ENCODE measurements at regions not wholly inside any gene's neighbourhood (a gene's known extent, or its start where the extent isn't known, plus 50 kb on each side); places are given as distances from the start of the nearest gene placed in this dataset.

- H3K27me3 Mint-ChIP-seq (ENCODE audit: low read depth): peaks cover 37% of the 10 kb centered on the region
- DNase-seq (ENCODE audit: low spot score): no peak
- H3K9me3 Mint-ChIP-seq: no peaks in the 10 kb centered on the region
- no peaks in the 10 kb centered on the region for H3K4me1 Mint-ChIP-seq (ENCODE audit: low read depth)
- H3K27ac Mint-ChIP-seq: no peak overlapping the region
- H3K4me3 Mint-ChIP-seq: no peak overlapping the region
- H3K36me3 Mint-ChIP-seq (ENCODE audit: low read depth): no peaks in the 10 kb centered on the region
Observed at GRCh38 chr19:33905937-33906577, 109.4 kb downstream of the KCTD15 start.

DNA sequence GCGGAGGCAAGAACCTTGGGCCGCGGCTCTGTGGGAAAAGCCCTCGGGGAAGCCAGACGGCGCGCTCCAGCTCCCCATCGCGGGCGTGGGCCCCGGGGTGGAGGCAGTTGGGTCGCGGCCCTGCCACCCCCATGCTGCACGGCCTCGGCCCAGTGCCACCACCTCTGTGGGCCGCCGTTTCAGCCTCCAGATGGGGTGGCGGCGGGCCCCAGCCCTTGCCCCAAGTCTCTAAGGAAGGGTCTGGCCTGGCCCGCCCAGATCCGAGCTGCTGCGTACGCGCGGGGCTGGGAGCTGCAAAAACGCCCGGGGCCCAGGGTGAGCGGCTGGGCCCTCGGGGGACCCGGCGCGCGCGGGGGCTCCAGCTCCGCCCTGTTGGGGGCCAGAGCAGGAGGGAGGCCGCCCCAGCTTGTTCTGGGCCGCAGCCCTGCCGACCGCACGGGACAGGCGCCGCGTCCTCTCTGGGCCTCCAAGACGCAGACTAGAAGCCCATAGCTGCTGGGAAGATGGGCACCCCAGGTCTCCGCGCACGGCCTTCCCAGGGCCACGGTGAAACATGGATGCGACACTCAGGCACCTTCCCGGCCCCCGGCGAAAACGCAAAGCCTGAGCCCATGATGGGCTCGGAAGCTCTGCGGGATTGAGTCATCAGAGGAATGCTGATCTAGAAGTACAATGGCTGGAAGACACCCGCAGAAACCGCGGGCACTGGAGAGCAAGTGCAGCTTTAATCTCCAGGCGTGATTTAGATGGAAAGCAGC, 110.1 kb downstream of the KCTD15 start:
- no peaks in the 10 kb centered on the region for H3K36me3 Mint-ChIP-seq (ENCODE audit: low read depth)
- no peaks in the 10 kb centered on the region for H3K4me1 Mint-ChIP-seq (ENCODE audit: low read depth)
- peaks cover 37% of the 10 kb centered on the region for H3K27me3 Mint-ChIP-seq (ENCODE audit: low read depth)
- H3K27ac Mint-ChIP-seq: no peak overlapping the region
- no peaks in the 10 kb centered on the region for H3K9me3 Mint-ChIP-seq
- DNase-seq (ENCODE audit: low spot score): no peak
- no peak overlapping the region for H3K4me3 Mint-ChIP-seq

GRCh38 chr19:33910922-33911321, 114.3 kb downstream of the KCTD15 start:
- Mint-ChIP-seq H3K36me3 (ENCODE audit: low read depth) (no peaks in the 10 kb centered on the region), H3K9me3 (no peaks in the 10 kb centered on the region), H3K27me3 (ENCODE audit: low read depth) (peaks cover 18% of the 10 kb centered on the region), H3K27ac (no peak overlapping the region), H3K4me3 (no peak overlapping the region), H3K4me1 (ENCODE audit: low read depth) (no peaks in the 10 kb centered on the region)
- DNase-seq (ENCODE audit: low spot score): no peak

DNA sequence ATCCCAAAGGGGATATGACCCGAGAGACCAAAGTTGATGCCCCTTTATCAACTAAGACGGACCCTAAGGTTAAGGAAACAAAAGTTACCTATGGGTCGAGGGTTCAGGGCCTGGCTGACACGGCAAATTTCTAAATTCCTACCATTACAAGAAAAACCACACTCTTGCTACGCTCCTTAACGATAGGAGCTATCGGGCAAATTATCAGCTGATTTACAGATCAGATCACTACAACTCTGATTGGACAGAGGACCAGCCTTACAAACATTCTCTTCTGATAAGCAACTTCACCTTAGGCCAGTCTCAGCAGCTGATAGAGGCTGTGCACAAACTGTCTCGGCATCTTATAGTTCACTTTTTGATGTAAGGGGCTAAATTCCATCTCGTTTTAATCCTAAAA, 117.9 kb downstream of the KCTD15 start:
- Mint-ChIP-seq H3K27me3 (ENCODE audit: low read depth) (peaks cover 3% of the 10 kb centered on the region), H3K9me3 (no peaks in the 10 kb centered on the region), H3K27ac (no peak overlapping the region), H3K4me3 (no peak overlapping the region), H3K36me3 (ENCODE audit: low read depth) (no peaks in the 10 kb centered on the region), H3K4me1 (ENCODE audit: low read depth) (no peaks in the 10 kb centered on the region)
- no peak for DNase-seq (ENCODE audit: low spot score)

DNA sequence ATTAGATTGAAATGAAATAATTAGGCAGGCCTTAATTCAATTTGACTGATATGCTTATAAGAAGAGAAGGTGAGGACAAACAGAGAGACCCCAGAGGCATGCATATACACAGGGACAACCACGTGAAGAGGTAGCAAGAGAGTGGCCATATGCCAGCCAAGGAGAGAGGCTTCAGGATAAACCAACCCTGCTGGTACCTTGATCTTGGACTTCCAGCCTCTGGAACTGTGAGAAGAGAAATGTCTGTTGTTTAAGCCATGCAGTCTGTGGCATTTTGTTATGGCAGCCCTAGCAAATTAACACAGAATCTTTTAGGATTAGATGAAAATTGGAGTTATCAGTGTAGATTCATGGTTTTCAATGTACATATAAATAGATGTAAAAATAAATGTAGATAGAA, 120.1 kb downstream of the KCTD15 start:
- no peaks in the 10 kb centered on the region for H3K4me1 Mint-ChIP-seq (ENCODE audit: low read depth)
- H3K9me3 Mint-ChIP-seq: no peaks in the 10 kb centered on the region
- H3K27ac Mint-ChIP-seq: no peak overlapping the region
- no peak overlapping the region for H3K4me3 Mint-ChIP-seq
- no peaks in the 10 kb centered on the region for H3K27me3 Mint-ChIP-seq (ENCODE audit: low read depth)
- H3K36me3 Mint-ChIP-seq (ENCODE audit: low read depth): no peaks in the 10 kb centered on the region
- no peak for DNase-seq (ENCODE audit: low spot score)

DNA sequence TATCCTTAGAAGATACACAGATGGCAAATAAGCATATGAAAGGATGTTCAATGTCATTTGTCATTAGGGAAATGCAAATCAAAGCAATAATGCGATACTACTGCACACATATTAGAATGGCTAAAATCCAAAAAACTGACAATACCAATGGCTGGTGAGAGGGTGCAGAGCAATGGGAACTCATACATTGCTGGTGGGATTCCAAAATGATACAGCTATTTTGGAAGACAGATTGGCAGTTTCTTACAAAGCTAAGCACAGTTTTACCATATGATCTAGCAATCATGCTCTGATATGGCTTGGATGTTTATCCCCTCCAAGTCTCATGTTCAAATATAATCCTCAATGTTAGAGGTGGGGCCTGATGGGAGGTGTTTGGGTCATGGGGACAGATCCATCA, 122.6 kb downstream of the KCTD15 start:
- no peaks in the 10 kb centered on the region for H3K36me3 Mint-ChIP-seq (ENCODE audit: low read depth)
- H3K4me3 Mint-ChIP-seq: no peak overlapping the region
- DNase-seq (ENCODE audit: low spot score): no peak
- no peak overlapping the region for H3K27ac Mint-ChIP-seq
- no peaks in the 10 kb centered on the region for H3K27me3 Mint-ChIP-seq (ENCODE audit: low read depth)
- H3K4me1 Mint-ChIP-seq (ENCODE audit: low read depth): no peaks in the 10 kb centered on the region
- no peaks in the 10 kb centered on the region for H3K9me3 Mint-ChIP-seq

GRCh38 chr19:33921165-33921564, 124.5 kb downstream of the KCTD15 start:
- Mint-ChIP-seq H3K36me3 (ENCODE audit: low read depth) (no peaks in the 10 kb centered on the region), H3K27ac (no peak overlapping the region), H3K9me3 (no peaks in the 10 kb centered on the region), H3K27me3 (ENCODE audit: low read depth) (no peaks in the 10 kb centered on the region), H3K4me1 (ENCODE audit: low read depth) (no peaks in the 10 kb centered on the region), H3K4me3 (no peak overlapping the region)
- DNase-seq (ENCODE audit: low spot score): no peak

DNA sequence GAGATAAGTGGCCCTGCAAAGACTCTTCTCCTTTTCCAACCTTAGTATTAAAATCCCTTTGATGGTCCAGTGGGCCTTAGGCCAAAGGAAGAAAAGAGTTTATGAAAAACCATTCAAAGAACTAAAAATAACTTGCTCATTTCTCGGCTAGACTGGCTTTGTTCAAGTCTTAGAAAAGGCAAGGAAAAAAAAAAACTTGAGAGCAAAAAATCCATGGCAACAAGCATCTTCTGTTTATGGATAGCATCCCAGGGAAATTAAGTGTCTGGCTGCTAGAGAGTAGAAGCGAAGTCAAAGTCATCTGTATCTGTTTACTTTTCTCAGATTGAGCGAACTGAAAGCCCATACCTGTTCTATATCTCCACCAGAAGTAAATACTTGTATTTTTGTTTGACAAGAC, 129.6 kb downstream of the KCTD15 start:
- Mint-ChIP-seq H3K4me3 (no peak overlapping the region), H3K27ac (no peak overlapping the region), H3K36me3 (ENCODE audit: low read depth) (no peaks in the 10 kb centered on the region), H3K4me1 (ENCODE audit: low read depth) (no peaks in the 10 kb centered on the region), H3K27me3 (ENCODE audit: low read depth) (no peaks in the 10 kb centered on the region), H3K9me3 (no peaks in the 10 kb centered on the region)
- DNase-seq (ENCODE audit: low spot score): no peak

GRCh38 chr19:33927789-33928457, 131.3 kb downstream of the KCTD15 start:
- H3K36me3 Mint-ChIP-seq (ENCODE audit: low read depth): no peaks in the 10 kb centered on the region

DNA sequence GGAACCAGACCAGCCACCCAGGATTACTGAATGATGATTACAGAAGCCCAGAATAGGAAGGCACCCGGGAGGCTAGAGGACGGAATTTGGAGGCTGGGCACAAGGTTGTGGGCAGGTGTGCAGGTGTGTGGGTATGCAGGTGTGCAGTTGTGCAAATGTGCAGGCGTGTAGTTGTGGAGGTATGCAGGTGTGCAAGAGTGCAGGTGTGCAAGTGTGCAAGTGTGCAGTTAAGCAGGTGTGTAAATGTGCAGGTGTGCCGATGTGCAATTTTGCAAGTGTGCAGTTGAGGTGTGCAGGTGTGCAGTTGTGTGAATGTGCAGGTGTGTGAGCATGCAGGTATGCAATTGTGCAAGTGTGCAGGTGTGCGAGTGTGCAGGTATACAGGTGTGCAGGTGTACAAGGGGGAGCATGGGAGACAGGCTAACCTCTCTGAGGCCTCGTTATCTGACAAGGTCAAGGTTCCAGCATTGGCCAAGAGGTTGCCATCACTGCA, 131.8 kb downstream of the KCTD15 start:
- no peak for DNase-seq (ENCODE audit: low spot score)
- H3K4me3 Mint-ChIP-seq: no peak overlapping the region
- H3K4me1 Mint-ChIP-seq (ENCODE audit: low read depth): no peaks in the 10 kb centered on the region
- H3K36me3 Mint-ChIP-seq (ENCODE audit: low read depth): no peaks in the 10 kb centered on the region
- no peak overlapping the region for H3K27ac Mint-ChIP-seq
- no peaks in the 10 kb centered on the region for H3K9me3 Mint-ChIP-seq
- H3K27me3 Mint-ChIP-seq (ENCODE audit: low read depth): no peaks in the 10 kb centered on the region

More at GRCh38 chr19:33927789-33928457, 131.3 kb downstream of the KCTD15 start:
- H3K4me3 Mint-ChIP-seq: no peak overlapping the region
- no peaks in the 10 kb centered on the region for H3K4me1 Mint-ChIP-seq (ENCODE audit: low read depth)
- no peak for DNase-seq (ENCODE audit: low spot score)
- no peaks in the 10 kb centered on the region for H3K27me3 Mint-ChIP-seq (ENCODE audit: low read depth)
- no peak overlapping the region for H3K27ac Mint-ChIP-seq
- no peaks in the 10 kb centered on the region for H3K9me3 Mint-ChIP-seq

DNA sequence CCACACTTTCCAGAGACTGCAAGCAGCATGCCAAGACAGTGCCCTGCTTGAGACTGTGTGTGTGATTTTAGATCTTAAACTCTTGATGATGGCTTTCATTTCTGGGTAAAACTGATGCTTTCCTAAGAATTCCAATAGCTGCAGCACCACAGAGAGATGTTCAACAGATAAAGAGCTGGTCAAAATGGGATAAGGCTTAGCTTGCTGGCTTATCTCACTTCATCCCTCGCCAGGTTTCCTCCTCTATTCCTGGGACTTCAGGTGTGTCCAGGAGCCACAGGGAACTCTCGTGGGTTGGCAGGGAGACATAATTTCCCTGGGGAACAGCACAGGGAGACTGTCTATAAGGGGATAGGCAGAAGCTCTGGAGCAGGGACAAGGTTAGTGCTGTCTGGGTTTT, 137.3 kb downstream of the KCTD15 start:
- no peaks in the 10 kb centered on the region for H3K4me1 Mint-ChIP-seq (ENCODE audit: low read depth)
- H3K9me3 Mint-ChIP-seq: peaks cover 3% of the 10 kb centered on the region
- no peak overlapping the region for H3K4me3 Mint-ChIP-seq
- H3K27me3 Mint-ChIP-seq (ENCODE audit: low read depth): no peaks in the 10 kb centered on the region
- no peaks in the 10 kb centered on the region for H3K36me3 Mint-ChIP-seq (ENCODE audit: low read depth)
- no peak overlapping the region for H3K27ac Mint-ChIP-seq
- no peak for DNase-seq (ENCODE audit: low spot score)

- DNase-seq (ENCODE audit: low spot score): no peak
- H3K36me3 Mint-ChIP-seq (ENCODE audit: low read depth): no peaks in the 10 kb centered on the region
- H3K27ac Mint-ChIP-seq: no peak overlapping the region
- H3K4me1 Mint-ChIP-seq (ENCODE audit: low read depth): no peaks in the 10 kb centered on the region
- no peaks in the 10 kb centered on the region for H3K27me3 Mint-ChIP-seq (ENCODE audit: low read depth)
- peaks cover 3% of the 10 kb centered on the region for H3K9me3 Mint-ChIP-seq
- H3K4me3 Mint-ChIP-seq: no peak overlapping the region
Observed at GRCh38 chr19:33938821-33939220, 142.2 kb downstream of the KCTD15 start.

- no peaks in the 10 kb centered on the region for H3K36me3 Mint-ChIP-seq (ENCODE audit: low read depth)
- H3K27ac Mint-ChIP-seq: no peak overlapping the region
- DNase-seq (ENCODE audit: low spot score): no peak
- no peaks in the 10 kb centered on the region for H3K9me3 Mint-ChIP-seq
- no peaks in the 10 kb centered on the region for H3K4me1 Mint-ChIP-seq (ENCODE audit: low read depth)
- H3K4me3 Mint-ChIP-seq: no peak overlapping the region
- H3K27me3 Mint-ChIP-seq (ENCODE audit: low read depth): no peaks in the 10 kb centered on the region
Observed at GRCh38 chr19:33941133-33941532, 144.5 kb downstream of the KCTD15 start.

GRCh38 chr19:33946535-33947264, 150.0 kb downstream of the KCTD15 start:
- no peak overlapping the region for H3K27ac Mint-ChIP-seq
- H3K4me1 Mint-ChIP-seq (ENCODE audit: low read depth): no peaks in the 10 kb centered on the region
- no peaks in the 10 kb centered on the region for H3K27me3 Mint-ChIP-seq (ENCODE audit: low read depth)
- no peak overlapping the region for H3K4me3 Mint-ChIP-seq
- DNase-seq (ENCODE audit: low spot score): no peak
- H3K9me3 Mint-ChIP-seq: no peaks in the 10 kb centered on the region
- H3K36me3 Mint-ChIP-seq (ENCODE audit: low read depth): no peaks in the 10 kb centered on the region

All from T-helper 2 cell treated with Interferon-gamma antibody and Interleukin-4, amounts not matched to agents 5 μg/mL and 100 μg/mL, for 36 hours (primary cell).